GM19351 (cell line): ENCODE measurements at regions not wholly inside any gene's neighbourhood (a gene's known extent, or its start where the extent isn't known, plus 50 kb on each side); places are given as distances from the start of the nearest gene placed in this dataset.
A peak's percentile ranks its signal among the peaks of the same experiment; 100 is the strongest.

ENCODE experiments used
- ATAC-seq: cut with Tn5 transposase; IDR thresholded peaks from one replicate; pipeline ENCODE4 v1.9.1; 2021; ENCODE audit warnings: mild to moderate bottlenecking, moderate library complexity; ENCODE audit not compliant: unreplicated experiment

GRCh38 chr2:41735476-41735875 is 312.3 kb upstream of the PKDCC start:
- ATAC-seq: no peak

GRCh38 chr2:41736105-41736567 is 311.7 kb upstream of the PKDCC start:
- peak; percentile 93 for ATAC-seq

GRCh38 chr2:41736586-41736985 is 311.2 kb upstream of the PKDCC start:
- ATAC-seq: peak; percentile 33

- ATAC-seq: no peak
Measured at GRCh38 chr2:41737888-41738287, 309.9 kb upstream of the PKDCC start.

GRCh38 chr2:41741951-41742595 is 305.7 kb upstream of the PKDCC start:
- peak; percentile 100 for ATAC-seq

GRCh38 chr2:41743324-41743723 is 304.5 kb upstream of the PKDCC start:
- no peak for ATAC-seq

- ATAC-seq: no peak
Measured at GRCh38 chr2:41750829-41751228, 297.0 kb upstream of the PKDCC start.

GRCh38 chr2:41759880-41760279 is 287.9 kb upstream of the PKDCC start:
- no peak for ATAC-seq

- no peak for ATAC-seq
Measured at GRCh38 chr2:41763141-41763540, 284.7 kb upstream of the PKDCC start.

GRCh38 chr2:41764131-41764530 is 283.7 kb upstream of the PKDCC start:
- ATAC-seq: no peak

- no peak for ATAC-seq
Measured at GRCh38 chr2:41764919-41765318, 282.9 kb upstream of the PKDCC start.

- no peak for ATAC-seq
Measured at GRCh38 chr2:41768310-41768709, 279.5 kb upstream of the PKDCC start.

GRCh38 chr2:41771710-41772109 is 276.1 kb upstream of the PKDCC start:
- no peak for ATAC-seq

- no peak for ATAC-seq
Measured at GRCh38 chr2:41772697-41773096, 275.1 kb upstream of the PKDCC start.

- ATAC-seq: no peak
Measured at GRCh38 chr2:41774011-41774605, 273.7 kb upstream of the PKDCC start.

GRCh38 chr2:41775366-41776025 is 272.3 kb upstream of the PKDCC start:
- ATAC-seq: no peak

GRCh38 chr2:41779888-41780287 is 267.9 kb upstream of the PKDCC start:
- no peak for ATAC-seq

- ATAC-seq: peak; percentile 70
Measured at GRCh38 chr2:41782306-41783158, 265.3 kb upstream of the PKDCC start.

GRCh38 chr2:41784496-41784895 is 263.3 kb upstream of the PKDCC start:
- ATAC-seq: no peak

- no peak for ATAC-seq
Measured at GRCh38 chr2:41785251-41786022, 262.4 kb upstream of the PKDCC start.

- peak; percentile 79 for ATAC-seq
Measured at GRCh38 chr2:41791523-41791922, 256.3 kb upstream of the PKDCC start.
